HepG2 (cell line): ENCODE measurements at regions not wholly inside any gene's neighbourhood (a gene's known extent, or its start where the extent isn't known, plus 50 kb on each side); places are given as distances from the start of the nearest gene placed in this dataset.

Source experiments
- BRD4 ChIP-seq: sonication (generic); formaldehyde crosslinking; IDR thresholded peaks from 2 replicates; pipeline ENCODE4 v1.4.0; 2020; ENCODE audit warnings: missing genetic modification reagents
- FOSL1 ChIP-seq: sonication (generic); formaldehyde crosslinking; IDR thresholded peaks from 2 replicates; pipeline ENCODE4 v1.9.0; 2021; ENCODE audit warnings: missing genetic modification reagents, borderline replicate concordance
- HMGXB3 ChIP-seq: sonication (generic); formaldehyde crosslinking; IDR thresholded peaks from 2 replicates; pipeline ENCODE4 v1.4.0; 2020; ENCODE audit warnings: missing genetic modification reagents, borderline replicate concordance
- NCOR1 ChIP-seq: fragments of 200-600 bp; sonication (generic); IDR thresholded peaks from 2 replicates; pipeline ENCODE4 v1.7.0; 2017; ENCODE audit warnings: antibody characterized with exemption, low read length, borderline replicate concordance
- SATB2 ChIP-seq: sonication (generic); formaldehyde crosslinking; IDR thresholded peaks from 2 replicates; pipeline ENCODE4 v1.5.0; 2020; ENCODE audit warnings: missing genetic modification reagents
- SMAD9 ChIP-seq: sonication (generic); formaldehyde crosslinking; IDR thresholded peaks from 2 replicates; pipeline ENCODE4 v1.5.1; 2020; ENCODE audit warnings: mild to moderate bottlenecking, missing genetic modification reagents
- ZNF18 ChIP-seq: sonication (generic); formaldehyde crosslinking; IDR thresholded peaks from 2 replicates; pipeline ENCODE4 v1.8.0; 2022; ENCODE audit warnings: mild to moderate bottlenecking, missing genetic modification reagents; ENCODE audit not compliant: insufficient replicate concordance
- ZNF431 ChIP-seq: sonication (generic); formaldehyde crosslinking; IDR thresholded peaks from 2 replicates; pipeline ENCODE4 v1.9.0; 2022; ENCODE audit warnings: missing genetic modification reagents, low read depth, mild to moderate bottlenecking, borderline replicate concordance
- ZNF574 ChIP-seq: sonication (generic); formaldehyde crosslinking; IDR thresholded peaks from 2 replicates; pipeline ENCODE4 v1.4.0; 2020; ENCODE audit warnings: missing genetic modification reagents
- ZSCAN30 ChIP-seq: sonication (generic); formaldehyde crosslinking; IDR thresholded peaks from 2 replicates; pipeline ENCODE4 v1.5.0; 2020; ENCODE audit warnings: mild to moderate bottlenecking, missing genetic modification reagents
- ZSCAN5A ChIP-seq: sonication (generic); formaldehyde crosslinking; IDR thresholded peaks from 2 replicates; pipeline ENCODE4 v1.8.0; 2022; ENCODE audit warnings: mild to moderate bottlenecking, missing genetic modification reagents, borderline replicate concordance
- TF ChIP-seq, protein P1 (sequence below): sonication (generic); formaldehyde crosslinking; IDR thresholded peaks from 2 replicates; pipeline ENCODE4 v1.4.0; 2020; ENCODE audit warnings: missing genetic modification reagents
- TF ChIP-seq, protein P2 (sequence below): IDR thresholded peaks from 2 replicates; pipeline ENCODE4 v1.6.1; 2018; ENCODE audit warnings: missing genetic modification reagents, mild to moderate bottlenecking, missing compliant biosample characterization

DNA sequence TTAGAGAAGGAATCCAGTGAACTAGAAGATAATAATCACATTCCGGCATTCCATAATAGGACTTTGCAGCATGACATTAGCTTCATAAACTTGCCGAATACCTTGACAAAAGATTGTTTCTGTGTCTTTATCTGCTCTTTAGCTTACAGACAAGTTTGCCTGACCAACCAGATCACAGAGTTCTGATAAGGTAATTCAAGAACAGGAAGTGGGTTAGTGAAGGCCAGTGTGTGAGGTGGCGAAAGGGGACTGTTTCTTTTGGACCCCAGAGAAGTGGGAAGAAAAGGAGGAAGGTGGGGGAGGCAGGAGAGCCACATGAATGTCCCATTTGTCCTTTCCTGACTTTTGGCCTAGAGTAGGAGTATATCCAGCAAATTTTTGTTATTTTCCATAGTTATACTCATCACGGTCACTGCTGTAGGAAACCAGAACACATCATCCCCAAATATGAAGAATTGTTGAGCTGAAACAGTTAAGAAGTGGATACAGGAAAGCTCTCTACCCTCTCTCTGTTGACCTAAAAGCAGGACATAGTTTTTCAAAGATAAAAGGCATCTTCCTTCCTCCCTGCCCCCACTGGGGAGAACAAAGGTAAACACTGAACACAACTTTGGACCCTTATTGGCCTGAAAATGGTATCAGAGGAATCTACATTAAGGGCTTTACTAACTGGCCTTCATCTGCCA is 72.4 kb upstream of the TNFAIP3 start (continued):
- no peak for TF ChIP-seq HMGXB3 (CRISPR knock-in tag)
- TF ChIP-seq ZSCAN30, result no peak
- no peak for TF ChIP-seq ZNF18
- peak; percentile 97; the same call in 1 of the 2 replicates for TF ChIP-seq ZSCAN5A (CRISPR knock-in tag)
- TF ChIP-seq FOSL1 (CRISPR knock-in tag), result peak; percentile 55; the same call in 1 of the 2 replicates
- TF ChIP-seq ZNF574 (CRISPR knock-in tag), result peak; percentile 60; the same call in 1 of the 2 replicates
- peak; percentile 82; the same call in 1 of the 2 replicates for TF ChIP-seq ZNF431 (CRISPR knock-in tag)
- TF ChIP-seq SMAD9 (CRISPR knock-in tag), result no peak
- peak; percentile 98 for TF ChIP-seq BRD4 (CRISPR knock-in tag)
- TF ChIP-seq, protein P1, sequence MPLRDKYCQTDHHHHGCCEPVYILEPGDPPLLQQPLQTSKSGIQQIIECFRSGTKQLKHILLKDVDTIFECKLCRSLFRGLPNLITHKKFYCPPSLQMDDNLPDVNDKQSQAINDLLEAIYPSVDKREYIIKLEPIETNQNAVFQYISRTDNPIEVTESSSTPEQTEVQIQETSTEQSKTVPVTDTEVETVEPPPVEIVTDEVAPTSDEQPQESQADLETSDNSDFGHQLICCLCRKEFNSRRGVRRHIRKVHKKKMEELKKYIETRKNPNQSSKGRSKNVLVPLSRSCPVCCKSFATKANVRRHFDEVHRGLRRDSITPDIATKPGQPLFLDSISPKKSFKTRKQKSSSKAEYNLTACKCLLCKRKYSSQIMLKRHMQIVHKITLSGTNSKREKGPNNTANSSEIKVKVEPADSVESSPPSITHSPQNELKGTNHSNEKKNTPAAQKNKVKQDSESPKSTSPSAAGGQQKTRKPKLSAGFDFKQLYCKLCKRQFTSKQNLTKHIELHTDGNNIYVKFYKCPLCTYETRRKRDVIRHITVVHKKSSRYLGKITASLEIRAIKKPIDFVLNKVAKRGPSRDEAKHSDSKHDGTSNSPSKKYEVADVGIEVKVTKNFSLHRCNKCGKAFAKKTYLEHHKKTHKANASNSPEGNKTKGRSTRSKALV (CRISPR knock-in tag), result 0 out of 2 replicates have a peak, but pooled peaks have one; percentile 38
- peak; percentile 92 for TF ChIP-seq NCOR1
- peak; percentile 82; the same call in 1 of the 2 replicates for TF ChIP-seq SATB2 (CRISPR knock-in tag)
- TF ChIP-seq, protein P2, sequence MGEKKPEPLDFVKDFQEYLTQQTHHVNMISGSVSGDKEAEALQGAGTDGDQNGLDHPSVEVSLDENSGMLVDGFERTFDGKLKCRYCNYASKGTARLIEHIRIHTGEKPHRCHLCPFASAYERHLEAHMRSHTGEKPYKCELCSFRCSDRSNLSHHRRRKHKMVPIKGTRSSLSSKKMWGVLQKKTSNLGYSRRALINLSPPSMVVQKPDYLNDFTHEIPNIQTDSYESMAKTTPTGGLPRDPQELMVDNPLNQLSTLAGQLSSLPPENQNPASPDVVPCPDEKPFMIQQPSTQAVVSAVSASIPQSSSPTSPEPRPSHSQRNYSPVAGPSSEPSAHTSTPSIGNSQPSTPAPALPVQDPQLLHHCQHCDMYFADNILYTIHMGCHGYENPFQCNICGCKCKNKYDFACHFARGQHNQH, result peak; percentile 78; the same call in 1 of the 2 replicates
